GM12878 (cell line): ENCODE measurements at regions not wholly inside any gene's neighbourhood (a gene's known extent, or its start where the extent isn't known, plus 50 kb on each side); places are given as distances from the start of the nearest gene placed in this dataset.

Source experiments
- ATAC-seq: fragments of 200-7000 bp; cut with Tn5 transposase; 3 replicates; pipeline ENCODE4 v1.9.1; 2020; ENCODE audit warnings: mild to moderate bottlenecking, moderate library complexity
- BruUV-seq: library from RNA; stranded (reverse); fragments of 400-500 nt; replicated peaks from 2 replicates; lab custom pipeline; 2021; lab: Mats Ljungman, UMichigan
- CTCF ChIA-PET: fragments of 300-600 bp; sonication (Branson Sonifier 250); formaldehyde crosslinking; extraction: SDS; loops from one replicate; lab custom pipeline; 2021; ENCODE audit warnings: inconsistent platforms; lab: Yijun Ruan, JAX
- POLR2A ChIA-PET: fragments of 350-600 bp; formaldehyde crosslinking; extraction: SDS; loops from one replicate; lab custom pipeline; 2021; ENCODE audit warnings: inconsistent platforms; lab: Charles Lee
- RAD21 ChIA-PET: fragments of 300-600 bp; sonication (Branson Sonifier 250); formaldehyde crosslinking; loops from one replicate; lab custom pipeline; 2023; ENCODE audit warnings: antibody characterized with exemption; ENCODE audit not compliant: unreplicated experiment; lab: Charles Lee
- SMC1A ChIA-PET: fragments of 300-600 bp; sonication (Branson Sonifier 250); formaldehyde crosslinking; loops from one replicate; lab custom pipeline; 2023; ENCODE audit not compliant: unreplicated experiment, uncharacterized antibody; lab: Charles Lee
- DNase-seq: peaks from one replicate; pipeline ENCODE4 v3.0.0-alpha.2; 2011; ENCODE audit warnings: low read depth, low spot score
- FAIRE-seq: peaks from 3 replicates; lab custom pipeline; 2011; peaks lifted over from hg19 to GRCh38; lab: Jason Lieb, UNC
- H2AFZ ChIP-seq: 2 replicates; pipeline ENCODE4 v1.6.0; 2011; ENCODE audit warnings: low read depth, low read length, control low read depth; ENCODE audit not compliant: control insufficient read depth
- H3K27ac ChIP-seq: 2 replicates; pipeline ENCODE4 v1.5.1; 2011; ENCODE audit warnings: control low read depth; ENCODE audit not compliant: control insufficient read depth, insufficient read depth
- H3K27me3 ChIP-seq, 2 experiments: replicated peaks in 1 of 2; 2 replicates each; pipeline versions ENCODE4 v1.6.0 to v1.6.1; 2011; ENCODE audit warnings: low read length in 1 of 2; ENCODE audit not compliant: control insufficient read depth in 2 of 2, insufficient read depth in 2 of 2
- H3K36me3 ChIP-seq, 2 experiments: 2 replicates each; pipeline ENCODE4 v1.5.1; 2011; ENCODE audit warnings: low read length in 1 of 2; ENCODE audit not compliant: control insufficient read depth in 2 of 2, insufficient read depth in 2 of 2
- H3K4me1 ChIP-seq: 2 replicates; pipeline ENCODE4 v1.6.1; 2011; ENCODE audit warnings: mild to moderate bottlenecking, low read length, moderate library complexity, mixed read lengths; ENCODE audit not compliant: control insufficient read depth, insufficient read depth
- H3K4me2 ChIP-seq: 2 replicates; pipeline ENCODE4 v1.6.0; 2011; ENCODE audit warnings: control low read depth; ENCODE audit not compliant: control insufficient read depth, insufficient read depth
- H3K4me3 ChIP-seq: fragments of 200-600 bp; sonication (generic); 2 replicates; pipeline ENCODE4 v1.5.1; 2016
- H3K79me2 ChIP-seq: 2 replicates; pipeline ENCODE4 v1.6.0; 2011; ENCODE audit warnings: low read length; ENCODE audit not compliant: control insufficient read depth, insufficient read depth
- H3K9ac ChIP-seq: 2 replicates; pipeline ENCODE4 v1.8.0; 2011; ENCODE audit warnings: low read length, control low read depth, mixed read lengths; ENCODE audit not compliant: control insufficient read depth, insufficient read depth
- H3K9me3 ChIP-seq: replicated peaks from 3 replicates; pipeline ENCODE4 v1.5.1; 2011; ENCODE audit warnings: mild to moderate bottlenecking, low read length; ENCODE audit not compliant: control insufficient read depth, insufficient read depth
- H4K20me1 ChIP-seq: 2 replicates; pipeline ENCODE4 v1.6.0; 2011; ENCODE audit not compliant: control insufficient read depth, insufficient read depth
- BCL11A ChIP-seq: IDR thresholded peaks from 2 replicates; pipeline ENCODE4 v1.6.1; 2011; ENCODE audit warnings: low read depth, low read length
- BMI1 ChIP-seq: fragments of 450-650 bp; IDR thresholded peaks from 2 replicates; pipeline ENCODE4 v1.6.1; 2016; ENCODE audit warnings: mild to moderate bottlenecking, moderate library complexity, borderline replicate concordance
- CEBPB ChIP-seq, 2 experiments: fragments of 150-350 bp in 1 of 2; IDR thresholded peaks; 2 replicates each; pipeline ENCODE4 v1.6.1; 2012 to 2014; ENCODE audit warnings: low read depth in 2 of 2, low read length in 2 of 2, borderline replicate concordance in 1 of 2, inconsistent platforms in 1 of 2
- CHD1 ChIP-seq: IDR thresholded peaks from 2 replicates; pipeline ENCODE4 v1.6.1; 2012; ENCODE audit warnings: low read depth, low read length, improper control_type of control experiment
- DPF2 ChIP-seq: fragments of 450-650 bp; IDR thresholded peaks from 2 replicates; pipeline ENCODE4 v1.6.1; 2017; ENCODE audit warnings: mild to moderate bottlenecking
- E4F1 ChIP-seq: fragments of 450-650 bp; IDR thresholded peaks from 2 replicates; pipeline ENCODE4 v1.6.1; 2018; ENCODE audit warnings: borderline replicate concordance, mild to moderate bottlenecking; ENCODE audit not compliant: partially characterized antibody
- FOXM1 ChIP-seq: IDR thresholded peaks from 2 replicates; pipeline ENCODE4 v1.6.1; 2012; ENCODE audit warnings: low read depth, mild to moderate bottlenecking, inconsistent platforms, low read length, moderate library complexity
- HCFC1 ChIP-seq: fragments of 150-350 bp; IDR thresholded peaks from 2 replicates; pipeline ENCODE4 v1.6.1; 2014; ENCODE audit warnings: low read length
- HDAC2 ChIP-seq: fragments of 200-600 bp; sonication (generic); IDR thresholded peaks from 2 replicates; pipeline ENCODE4 v1.6.1; 2017
- NBN ChIP-seq: fragments of 450-650 bp; IDR thresholded peaks from 2 replicates; pipeline ENCODE4 v1.6.1; 2016
- NRF1 ChIP-seq: conservative IDR thresholded peaks from 2 replicates; pipeline ENCODE4 v1.6.1; 2011; ENCODE audit warnings: mild to moderate bottlenecking, low read depth, low read length, improper control_type of control experiment
- PKNOX1 ChIP-seq: fragments of 450-650 bp; IDR thresholded peaks from 2 replicates; pipeline ENCODE4 v1.6.1; 2016; ENCODE audit warnings: mild to moderate bottlenecking
- RAD21 ChIP-seq: IDR thresholded peaks from 2 replicates; pipeline ENCODE4 v1.6.1; 2011; ENCODE audit warnings: mild to moderate bottlenecking, low read depth, low read length, moderate library complexity; ENCODE audit not compliant: insufficient read depth
- SPI1 ChIP-seq: IDR thresholded peaks from 2 replicates; pipeline ENCODE4 v1.6.1; 2011; ENCODE audit warnings: low read depth, mild to moderate bottlenecking, low read length, moderate library complexity, borderline replicate concordance; ENCODE audit not compliant: insufficient read depth
- TCF12 ChIP-seq: IDR thresholded peaks from 2 replicates; pipeline ENCODE4 v1.6.1; 2011; ENCODE audit warnings: low read depth, mild to moderate bottlenecking, low read length
- ZSCAN29 ChIP-seq: fragments of 450-650 bp; IDR thresholded peaks from 2 replicates; pipeline ENCODE4 v1.6.1; 2017; ENCODE audit warnings: mild to moderate bottlenecking, moderate library complexity
- WGBS: methylation state at CpG from one replicate; pipeline ENCODE4 v1.1.6; 2016; ENCODE audit warnings: low lambda C conversion rate; ENCODE audit not compliant: insufficient replicate concordance, insufficient coverage; ENCODE audit errors: missing lambda C conversion rate; 5-methylcytosine and 5-hydroxymethylcytosine counted together
- in situ Hi-C: fragments of 300-500 bp; cut with MboI; formaldehyde crosslinking; loops from 9 replicates; pipeline ENCODE4 v1.14.3; 2018; ENCODE audit warnings: mixed read lengths
- intact Hi-C: fragments of 100-400 bp; cut with micrococcal nuclease; formaldehyde crosslinking; loops from one replicate; pipeline ENCODE4 v1.14.2; 2022; ENCODE audit not compliant: unreplicated experiment

- H3K27me3 ChIP-seq = peaks cover 0 to 4% of the 10 kb centered on the region in 2 experiments; a peak in 2 of 4 replicates
- no peak overlapping the region for H2AFZ ChIP-seq
- ChIA-PET POLR2A (no interaction called here), SMC1A (no interaction called here), RAD21 (no interaction called here), CTCF (no interaction called here)
- H3K4me3 ChIP-seq = no peak overlapping the region
- DNase-seq (no peak), FAIRE-seq (no peak), ATAC-seq (no peak)
- no peak for TF ChIP-seq PKNOX1
- peak; percentile 15; the same call in 1 of the 2 replicates for TF ChIP-seq SPI1
- intact Hi-C loops (no loop called here), in situ Hi-C loops (no loop called here)
- no peaks in the 10 kb centered on the region for H3K9me3 ChIP-seq
- no peak overlapping the region for H3K9ac ChIP-seq
- H3K4me1 ChIP-seq = no peaks in the 10 kb centered on the region
- H4K20me1 ChIP-seq = no peaks in the 10 kb centered on the region
- BruUV-seq = no TSS peak
- H3K27ac ChIP-seq = no peak overlapping the region
- 15% methylated on average over 7 of the region's 7 CpGs for WGBS
- no peaks in the 10 kb centered on the region for H3K36me3 ChIP-seq
- no peak overlapping the region for H3K4me2 ChIP-seq
- H3K79me2 ChIP-seq = no peaks in the 10 kb centered on the region
Measured at GRCh38 chr1:232705815-232706575, 76.1 kb upstream of the SIPA1L2 start.

GRCh38 chr1:232707142-232707541 is 77.2 kb upstream of the SIPA1L2 start:
- SMC1A ChIA-PET = no interaction called here
- Histone ChIP-seq H3K4me1 (no peaks in the 10 kb centered on the region), H4K20me1 (no peaks in the 10 kb centered on the region), H3K36me3 (no peaks in the 10 kb centered on the region), H2AFZ (no peak overlapping the region), H3K4me3 (no peak overlapping the region), H3K27ac (no peak overlapping the region), H3K9ac (no peak overlapping the region), H3K27me3 (peaks cover 0 to 4% of the 10 kb centered on the region in 2 experiments; a peak in 2 of 4 replicates), H3K9me3 (no peaks in the 10 kb centered on the region), H3K4me2 (no peak overlapping the region), H3K79me2 (no peaks in the 10 kb centered on the region)
- ATAC-seq (no peak), DNase-seq (no peak), FAIRE-seq (no peak)
- intact Hi-C loops = no loop called here
- CTCF ChIA-PET = no interaction called here
- no TSS peak for BruUV-seq
- RAD21 ChIA-PET = no interaction called here
- in situ Hi-C loops = no loop called here
- TF ChIP-seq TCF12 = no peak
- no peak for TF ChIP-seq RAD21
- TF ChIP-seq E4F1 = no peak
- TF ChIP-seq SPI1 = no peak
- TF ChIP-seq BMI1 = no peak
- no peak for TF ChIP-seq NBN
- no peak for TF ChIP-seq NRF1
- TF ChIP-seq FOXM1 = no peak
- no peak for TF ChIP-seq CEBPB (IDR thresholded peaks at IDR 0.05; ENCODE audit: borderline replicate concordance in 1 of 2, low read depth in 2 of 2, low read length in 2 of 2)
- TF ChIP-seq HCFC1 = no peak
- TF ChIP-seq DPF2 = no peak
- no peak for TF ChIP-seq HDAC2
- TF ChIP-seq ZSCAN29 = no peak
- no peak for TF ChIP-seq BCL11A
- no peak for TF ChIP-seq CHD1
- POLR2A ChIA-PET = no interaction called here
- WGBS = 15% methylated on average over 2 of the region's 2 CpGs
